KMS-11 (cell line): ENCODE measurements at regions not wholly inside any gene's neighbourhood (a gene's known extent, or its start where the extent isn't known, plus 50 kb on each side); places are given as distances from the start of the nearest gene placed in this dataset.

Experiments used
- H2AFZ ChIP-seq: fragments of 200-600 bp; sonication (generic); 2 replicates; pipeline ENCODE4 v1.6.1; 2016; ENCODE audit warnings: antibody characterized with exemption, mixed run types, low read depth
- H3K27ac ChIP-seq: fragments of 200-600 bp; sonication (generic); 2 replicates; pipeline ENCODE4 v1.6.1; 2016; ENCODE audit warnings: mild to moderate bottlenecking, mixed run types
- H3K27me3 ChIP-seq: fragments of 200-600 bp; sonication (generic); 2 replicates; pipeline ENCODE4 v1.6.1; 2017; ENCODE audit warnings: mild to moderate bottlenecking, low read depth, mixed run types, moderate library complexity; ENCODE audit not compliant: insufficient read depth
- H3K36me3 ChIP-seq: fragments of 200-600 bp; sonication (generic); 2 replicates; pipeline ENCODE4 v1.6.1; 2017; ENCODE audit warnings: mild to moderate bottlenecking, mixed run types; ENCODE audit not compliant: insufficient read depth
- H3K4me1 ChIP-seq: fragments of 200-600 bp; sonication (generic); 2 replicates; pipeline ENCODE4 v1.6.1; 2016; ENCODE audit warnings: mild to moderate bottlenecking, low read depth, mixed run types; ENCODE audit not compliant: poor library complexity, severe bottlenecking
- H3K4me2 ChIP-seq: fragments of 200-600 bp; sonication (generic); 2 replicates; pipeline ENCODE4 v1.7.0; 2016; ENCODE audit warnings: mild to moderate bottlenecking, mixed run types
- H3K4me3 ChIP-seq: fragments of 200-600 bp; sonication (generic); IDR thresholded peaks from 2 replicates; pipeline ENCODE4 v1.6.1; 2017; ENCODE audit warnings: low read depth, low read length, mixed read lengths; ENCODE audit not compliant: insufficient read depth
- H3K79me2 ChIP-seq: fragments of 200-600 bp; sonication (generic); 2 replicates; pipeline ENCODE4 v1.6.1; 2016; ENCODE audit warnings: low read depth, mixed run types; ENCODE audit not compliant: insufficient read depth
- H3K9ac ChIP-seq: fragments of 200-600 bp; sonication (generic); 2 replicates; pipeline ENCODE4 v1.6.1; 2016; ENCODE audit warnings: mild to moderate bottlenecking, mixed run types
- H4K20me1 ChIP-seq: fragments of 200-600 bp; sonication (generic); 2 replicates; pipeline ENCODE4 v1.6.1; 2016; ENCODE audit warnings: mild to moderate bottlenecking, mixed run types; ENCODE audit not compliant: insufficient read depth
- TF ChIP-seq, protein P1 (sequence below): fragments of 200-600 bp; sonication (generic); conservative IDR thresholded peaks from 2 replicates; pipeline ENCODE4 v1.6.1; 2017; ENCODE audit warnings: low read depth, mild to moderate bottlenecking, antibody characterized with exemption, low read length, moderate library complexity, mixed read lengths

- no peaks in the 10 kb centered on the region for H3K79me2 ChIP-seq
- TF ChIP-seq, protein P1, sequence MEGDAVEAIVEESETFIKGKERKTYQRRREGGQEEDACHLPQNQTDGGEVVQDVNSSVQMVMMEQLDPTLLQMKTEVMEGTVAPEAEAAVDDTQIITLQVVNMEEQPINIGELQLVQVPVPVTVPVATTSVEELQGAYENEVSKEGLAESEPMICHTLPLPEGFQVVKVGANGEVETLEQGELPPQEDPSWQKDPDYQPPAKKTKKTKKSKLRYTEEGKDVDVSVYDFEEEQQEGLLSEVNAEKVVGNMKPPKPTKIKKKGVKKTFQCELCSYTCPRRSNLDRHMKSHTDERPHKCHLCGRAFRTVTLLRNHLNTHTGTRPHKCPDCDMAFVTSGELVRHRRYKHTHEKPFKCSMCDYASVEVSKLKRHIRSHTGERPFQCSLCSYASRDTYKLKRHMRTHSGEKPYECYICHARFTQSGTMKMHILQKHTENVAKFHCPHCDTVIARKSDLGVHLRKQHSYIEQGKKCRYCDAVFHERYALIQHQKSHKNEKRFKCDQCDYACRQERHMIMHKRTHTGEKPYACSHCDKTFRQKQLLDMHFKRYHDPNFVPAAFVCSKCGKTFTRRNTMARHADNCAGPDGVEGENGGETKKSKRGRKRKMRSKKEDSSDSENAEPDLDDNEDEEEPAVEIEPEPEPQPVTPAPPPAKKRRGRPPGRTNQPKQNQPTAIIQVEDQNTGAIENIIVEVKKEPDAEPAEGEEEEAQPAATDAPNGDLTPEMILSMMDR, result no peak
- H2AFZ ChIP-seq, result no peak overlapping the region
- H3K4me1 ChIP-seq, result no peaks in the 10 kb centered on the region
- no peak overlapping the region for H3K4me2 ChIP-seq
- H3K27ac ChIP-seq, result no peak overlapping the region
- H3K27me3 ChIP-seq, result no peaks in the 10 kb centered on the region
- H3K36me3 ChIP-seq, result no peaks in the 10 kb centered on the region
- no peaks in the 10 kb centered on the region for H4K20me1 ChIP-seq
- H3K9ac ChIP-seq, result no peak overlapping the region
- H3K4me3 ChIP-seq, result no peak overlapping the region
Measured at GRCh38 chrX:110408949-110409588, 50.4 kb downstream of the RTL9 start.

GRCh38 chrX:110409925-110410324, 51.3 kb downstream of the RTL9 start:
- no peak overlapping the region for H3K4me2 ChIP-seq
- no peaks in the 10 kb centered on the region for H3K27me3 ChIP-seq
- no peak overlapping the region for H3K4me3 ChIP-seq
- H3K4me1 ChIP-seq, result peaks cover 7% of the 10 kb centered on the region
- no peaks in the 10 kb centered on the region for H3K36me3 ChIP-seq
- no peaks in the 10 kb centered on the region for H4K20me1 ChIP-seq
- TF ChIP-seq, protein P1, result no peak
- no peak overlapping the region for H2AFZ ChIP-seq
- H3K9ac ChIP-seq, result no peak overlapping the region
- no peak overlapping the region for H3K27ac ChIP-seq
- H3K79me2 ChIP-seq, result no peaks in the 10 kb centered on the region

DNA sequence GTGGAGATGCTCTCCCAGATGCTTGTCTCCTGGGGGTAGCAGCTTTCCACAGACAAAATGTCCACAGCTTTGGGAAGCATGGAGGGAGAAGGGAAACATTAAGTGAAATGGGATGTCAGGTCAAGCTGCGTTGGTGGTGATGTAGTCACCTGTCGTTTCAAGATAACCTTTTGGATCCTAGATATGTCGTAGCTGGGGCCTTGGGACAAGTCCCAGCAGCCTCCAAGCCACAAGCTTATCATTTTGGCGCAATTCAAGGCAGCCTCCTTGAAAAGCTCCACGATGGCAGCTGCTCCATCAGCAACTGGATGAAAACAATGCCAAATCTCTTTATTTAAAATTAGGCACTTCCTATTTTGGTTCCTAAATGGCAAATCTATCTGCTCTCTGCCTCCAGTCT, 52.0 kb downstream of the RTL9 start:
- no peak overlapping the region for H3K4me2 ChIP-seq
- H3K4me1 ChIP-seq, result peaks cover 8% of the 10 kb centered on the region
- H2AFZ ChIP-seq, result no peak overlapping the region
- TF ChIP-seq, protein P1, result no peak
- H3K36me3 ChIP-seq, result no peaks in the 10 kb centered on the region
- H4K20me1 ChIP-seq, result no peaks in the 10 kb centered on the region
- H3K9ac ChIP-seq, result no peak overlapping the region
- H3K4me3 ChIP-seq, result no peak overlapping the region
- H3K27me3 ChIP-seq, result no peaks in the 10 kb centered on the region
- no peaks in the 10 kb centered on the region for H3K79me2 ChIP-seq
- H3K27ac ChIP-seq, result no peak overlapping the region

DNA sequence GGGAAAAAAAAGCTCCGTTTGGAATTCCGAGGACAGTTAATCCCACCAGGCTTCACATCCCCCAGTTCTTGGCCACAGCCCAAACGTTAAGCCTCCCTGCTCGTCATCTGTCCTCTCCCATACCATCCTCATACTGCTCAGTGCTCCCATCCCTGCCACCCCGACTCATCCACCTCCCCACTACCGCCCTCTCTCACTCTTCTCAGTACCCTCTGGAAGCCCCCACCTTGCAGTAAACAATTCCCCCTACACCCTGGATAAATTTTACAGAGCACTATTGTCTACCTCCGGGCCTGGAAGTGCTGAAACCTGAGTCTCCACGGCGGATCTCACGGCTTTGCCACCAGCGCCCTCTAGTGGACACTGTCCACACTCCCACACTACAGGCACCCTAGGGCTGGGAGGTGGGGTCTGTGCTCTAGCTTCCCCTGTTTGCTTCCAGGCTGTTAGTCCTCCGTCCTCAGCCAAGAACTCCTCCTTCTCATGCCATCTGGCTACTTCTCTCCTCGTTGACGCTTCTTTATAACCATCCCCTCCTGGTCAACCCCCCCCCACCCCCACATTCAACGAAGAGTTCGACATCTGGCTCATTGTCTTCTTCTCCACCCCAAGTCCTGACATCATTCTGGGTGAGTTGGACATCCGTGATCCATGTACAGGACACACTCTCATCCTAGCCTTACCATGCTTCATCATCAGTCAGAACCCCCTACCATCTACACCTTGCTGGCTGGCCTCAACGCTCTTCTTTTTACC, 54.5 kb downstream of the RTL9 start:
- Histone ChIP-seq H3K9ac (no peak overlapping the region), H3K4me3 (no peak overlapping the region), H4K20me1 (no peaks in the 10 kb centered on the region), H2AFZ (peak overlapping the region; percentile 36; the same call in 1 of the 2 replicates), H3K4me1 (peaks cover 8% of the 10 kb centered on the region), H3K4me2 (no peak overlapping the region), H3K27ac (no peak overlapping the region), H3K79me2 (no peaks in the 10 kb centered on the region), H3K36me3 (no peaks in the 10 kb centered on the region), H3K27me3 (no peaks in the 10 kb centered on the region)
- TF ChIP-seq, protein P1, result peak; percentile 82
